Effector memory CD4-positive, alpha-beta T cell (primary cell): ENCODE measurements at regions not wholly inside any gene's neighbourhood (a gene's known extent, or its start where the extent isn't known, plus 50 kb on each side); places are given as distances from the start of the nearest gene placed in this dataset.

Source experiments
- DNase-seq, 3 donors: peaks; one replicate each; pipeline ENCODE4 v3.0.0-alpha.2; 2020
- H3K27ac ChIP-seq: 2 replicates; pipeline ENCODE4 v1.7.0; 2013; ENCODE audit warnings: mild to moderate bottlenecking, low read length, moderate library complexity; ENCODE audit not compliant: insufficient read depth, poor library complexity, severe bottlenecking
- H3K27me3 ChIP-seq: replicated peaks from 2 replicates; pipeline ENCODE4 v1.7.0; 2013; ENCODE audit warnings: mild to moderate bottlenecking, low read length; ENCODE audit not compliant: insufficient read depth, control insufficient read depth, poor library complexity, severe bottlenecking
- H3K36me3 ChIP-seq: 2 replicates; pipeline ENCODE4 v1.7.0; 2013; ENCODE audit warnings: mild to moderate bottlenecking, low read length, moderate library complexity; ENCODE audit not compliant: control insufficient read depth, insufficient read depth
- H3K4me1 ChIP-seq: 2 replicates; pipeline ENCODE4 v1.7.0; 2013; ENCODE audit warnings: low read length, mild to moderate bottlenecking; ENCODE audit not compliant: control insufficient read depth, insufficient read depth, poor library complexity, severe bottlenecking
- H3K4me3 ChIP-seq: 2 replicates; pipeline ENCODE4 v1.7.0; 2013; ENCODE audit warnings: low read length, low read depth, mild to moderate bottlenecking; ENCODE audit not compliant: insufficient read depth, poor library complexity, severe bottlenecking
- H3K9me3 ChIP-seq: 2 replicates; pipeline ENCODE4 v1.7.0; 2013; ENCODE audit warnings: mild to moderate bottlenecking, low read length, moderate library complexity; ENCODE audit not compliant: control insufficient read depth

DNA sequence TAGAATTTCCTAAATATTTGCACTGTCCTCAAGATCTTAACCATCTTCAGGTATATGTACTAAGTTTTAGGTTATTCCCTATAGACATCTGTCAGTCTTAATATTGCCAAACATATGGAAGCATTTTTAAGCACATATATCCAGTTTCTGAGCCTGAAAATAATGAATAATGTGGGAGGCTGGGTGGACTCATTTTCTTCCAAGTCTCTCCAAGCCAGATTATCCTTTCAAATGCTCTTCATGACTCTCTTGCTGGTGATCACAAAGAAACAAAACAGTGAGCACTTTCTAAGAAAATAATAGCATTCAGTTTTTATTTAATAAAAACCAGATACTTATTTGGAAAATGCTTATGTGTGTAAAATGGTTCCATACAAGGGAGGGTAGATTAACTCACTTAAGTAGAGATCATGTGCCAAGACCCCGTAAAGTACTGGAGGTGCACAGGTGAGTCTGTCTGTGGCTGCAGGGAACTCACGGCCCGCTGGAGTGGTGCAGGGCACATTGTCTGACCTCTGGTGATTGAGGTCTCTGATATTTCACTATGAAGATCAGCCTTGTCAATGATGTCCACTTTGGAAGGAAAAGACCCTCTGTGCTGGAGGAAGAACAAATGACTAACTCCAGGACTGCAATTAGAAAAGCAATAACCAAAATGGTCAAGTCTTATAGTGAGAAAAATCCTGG, 161.6 kb downstream of the TMEM18 start:
- H3K36me3 ChIP-seq = no peaks in the 10 kb centered on the region
- H3K27me3 ChIP-seq = no peaks in the 10 kb centered on the region
- H3K4me1 ChIP-seq = no peaks in the 10 kb centered on the region
- no peak for DNase-seq
- no peak overlapping the region for H3K27ac ChIP-seq
- no peak overlapping the region for H3K4me3 ChIP-seq
- H3K9me3 ChIP-seq = no peaks in the 10 kb centered on the region

DNA sequence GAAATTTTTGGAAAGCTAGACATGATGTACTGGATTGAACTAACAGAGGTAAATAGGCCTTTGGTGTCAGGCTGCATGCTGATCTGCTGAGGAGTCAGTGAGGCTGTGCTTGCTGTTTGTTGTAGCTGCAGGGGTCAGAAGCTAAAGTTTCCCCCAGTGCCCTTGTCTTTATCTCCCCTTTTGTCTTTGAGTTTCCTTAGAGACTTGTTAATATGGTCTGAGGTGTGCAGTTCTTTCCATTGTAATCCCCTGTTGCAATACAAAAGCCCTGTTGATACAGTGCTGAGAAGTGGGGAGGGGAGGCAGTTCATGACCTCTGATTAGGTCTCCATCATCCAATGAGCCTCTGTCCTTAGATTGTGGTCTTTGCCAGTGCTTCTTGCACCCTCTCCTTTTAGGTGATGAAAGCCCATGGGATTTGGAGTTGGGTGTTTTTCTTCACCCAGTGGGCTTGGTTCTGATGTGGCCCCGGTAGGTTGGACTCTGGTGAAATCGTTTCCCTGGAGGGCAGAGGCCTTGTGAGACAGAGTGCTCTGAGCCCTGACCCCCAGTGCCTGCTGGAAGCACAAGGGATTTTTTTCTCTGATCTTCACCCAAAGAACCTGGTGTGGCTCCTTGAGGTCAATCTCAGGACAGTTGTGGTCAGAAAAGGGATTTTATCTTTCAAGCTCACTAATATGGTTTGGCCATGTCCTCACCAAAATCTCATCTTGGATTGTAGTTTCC, 163.1 kb downstream of the TMEM18 start:
- Histone ChIP-seq H3K4me3 (no peak overlapping the region), H3K9me3 (no peaks in the 10 kb centered on the region), H3K36me3 (no peaks in the 10 kb centered on the region), H3K27me3 (no peaks in the 10 kb centered on the region), H3K4me1 (no peaks in the 10 kb centered on the region), H3K27ac (no peak overlapping the region)
- no peak for DNase-seq

DNA sequence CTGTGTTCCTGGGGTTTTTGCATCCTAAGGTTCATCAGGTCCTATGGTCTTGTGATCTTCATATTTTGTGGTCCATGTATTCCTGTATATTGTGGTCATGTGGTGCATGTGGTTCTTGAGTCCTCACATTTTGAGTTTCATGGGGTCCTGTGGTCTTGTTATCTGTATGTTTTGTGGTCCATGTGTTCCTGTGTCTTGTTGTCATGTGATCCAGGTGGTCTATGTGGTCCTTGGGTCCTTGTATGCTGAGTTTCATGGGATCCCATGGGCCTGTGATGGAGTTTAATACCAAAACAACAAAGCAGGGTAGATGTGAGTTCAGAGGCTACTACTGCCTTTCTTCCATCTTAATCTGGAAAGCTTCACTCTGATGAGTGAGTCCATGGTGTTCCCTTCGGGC, 166.4 kb downstream of the TMEM18 start:
- H3K36me3 ChIP-seq = no peaks in the 10 kb centered on the region
- H3K9me3 ChIP-seq = no peaks in the 10 kb centered on the region
- no peaks in the 10 kb centered on the region for H3K4me1 ChIP-seq
- H3K27me3 ChIP-seq = no peaks in the 10 kb centered on the region
- H3K4me3 ChIP-seq = no peak overlapping the region
- H3K27ac ChIP-seq = no peak overlapping the region
- no peak for DNase-seq

DNA sequence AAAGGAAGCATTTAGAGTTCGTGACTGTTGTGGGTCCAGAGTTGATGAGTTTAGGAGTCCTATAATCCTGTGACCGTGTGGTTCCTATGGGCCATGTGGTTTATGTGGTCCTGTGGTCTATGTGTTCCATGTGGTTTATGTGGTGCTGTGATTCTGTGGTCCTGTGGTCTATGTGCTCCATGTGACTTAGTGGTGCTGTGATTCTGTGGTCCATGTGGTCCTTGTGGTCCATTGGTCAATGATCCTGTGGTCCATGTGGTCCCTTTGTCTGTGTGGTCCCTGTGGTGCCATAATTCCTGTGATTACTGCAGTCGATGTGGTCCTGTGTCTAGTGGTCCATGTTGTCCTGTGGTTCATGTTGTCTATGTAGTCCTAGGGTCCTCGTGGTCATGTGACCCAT, 167.3 kb downstream of the TMEM18 start:
- Histone ChIP-seq H3K36me3 (no peaks in the 10 kb centered on the region), H3K27me3 (no peaks in the 10 kb centered on the region), H3K4me1 (no peaks in the 10 kb centered on the region)

DNA sequence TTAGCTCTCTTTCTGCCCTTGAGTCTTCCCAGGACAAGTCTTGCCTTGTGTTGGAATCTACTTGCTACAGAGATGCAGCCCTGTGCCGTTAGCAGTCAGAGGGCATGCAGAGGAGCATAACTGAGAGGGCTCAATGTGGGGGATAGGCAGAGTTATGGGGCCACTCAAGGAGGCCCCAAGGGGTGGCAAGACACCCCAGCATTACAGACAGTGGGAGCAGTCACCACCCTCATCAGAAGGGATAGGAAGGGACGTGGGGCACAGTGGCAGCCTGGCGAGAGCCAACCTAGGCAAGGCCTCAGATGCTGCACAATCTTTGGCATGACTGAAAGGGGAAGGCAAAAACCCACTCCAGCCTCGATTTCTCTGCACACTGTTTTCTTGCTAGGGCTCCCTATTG, 169.1 kb downstream of the TMEM18 start:
- Histone ChIP-seq H3K4me3 (no peak overlapping the region), H3K27me3 (no peaks in the 10 kb centered on the region), H3K4me1 (no peaks in the 10 kb centered on the region), H3K9me3 (no peaks in the 10 kb centered on the region), H3K36me3 (no peaks in the 10 kb centered on the region), H3K27ac (no peak overlapping the region)
- DNase-seq = no peak

More for the DNA sequence above, 167.3 kb downstream of the TMEM18 start:
- Histone ChIP-seq H3K4me3 (no peak overlapping the region), H3K9me3 (no peaks in the 10 kb centered on the region), H3K27ac (no peak overlapping the region)
- DNase-seq = no peak

GRCh38 chr2:506866-507265, 170.3 kb downstream of the TMEM18 start:
- DNase-seq = no peak
- no peaks in the 10 kb centered on the region for H3K4me1 ChIP-seq
- no peak overlapping the region for H3K4me3 ChIP-seq
- no peaks in the 10 kb centered on the region for H3K27me3 ChIP-seq
- H3K9me3 ChIP-seq = no peaks in the 10 kb centered on the region
- no peak overlapping the region for H3K27ac ChIP-seq
- H3K36me3 ChIP-seq = no peaks in the 10 kb centered on the region

DNA sequence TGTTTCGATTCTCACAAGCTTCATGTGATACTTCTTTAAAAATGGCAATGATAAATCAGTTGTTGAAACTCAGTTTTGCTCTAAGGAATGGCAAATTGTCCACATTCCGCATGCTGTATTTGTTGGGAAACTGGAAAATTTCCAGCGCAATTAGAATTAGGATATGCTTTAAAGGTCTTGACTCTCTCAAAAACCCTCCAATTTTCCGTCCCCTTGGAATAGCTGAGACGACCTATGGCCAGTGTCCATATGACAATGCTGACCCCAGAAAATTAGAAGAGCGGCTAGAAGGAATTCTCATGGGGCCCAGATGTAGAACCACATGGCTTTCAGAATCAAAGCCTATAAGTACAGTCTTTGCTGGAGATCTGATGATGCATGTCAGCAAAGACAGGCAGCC, 170.8 kb downstream of the TMEM18 start:
- no peak overlapping the region for H3K4me3 ChIP-seq
- no peak overlapping the region for H3K27ac ChIP-seq
- no peak for DNase-seq
- H3K27me3 ChIP-seq = no peaks in the 10 kb centered on the region
- no peaks in the 10 kb centered on the region for H3K9me3 ChIP-seq
- H3K4me1 ChIP-seq = no peaks in the 10 kb centered on the region
- no peaks in the 10 kb centered on the region for H3K36me3 ChIP-seq

DNA sequence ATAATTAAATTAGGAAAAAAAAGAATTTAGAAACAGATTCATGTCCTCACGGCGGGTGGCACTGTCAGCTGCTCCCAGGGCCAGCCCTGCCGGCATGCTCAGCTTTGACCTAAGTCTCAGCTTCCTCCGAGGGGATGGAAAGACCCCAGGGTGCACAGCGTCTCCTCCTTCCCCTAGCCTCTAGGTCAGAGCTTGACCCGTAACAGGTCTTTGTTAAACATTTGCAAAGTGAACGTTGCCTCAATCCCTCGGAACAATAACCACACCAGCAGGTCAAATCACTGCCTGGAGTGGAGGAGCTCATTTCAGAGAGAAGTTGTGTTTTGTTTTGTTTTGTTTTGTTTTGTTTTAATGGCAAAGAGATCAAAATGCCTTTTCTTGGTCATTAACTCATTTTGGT, 171.3 kb downstream of the TMEM18 start:
- DNase-seq = no peak
- no peak overlapping the region for H3K4me3 ChIP-seq

GRCh38 chr2:503288-503999, 173.8 kb downstream of the TMEM18 start:
- H3K36me3 ChIP-seq = no peaks in the 10 kb centered on the region
- H3K4me3 ChIP-seq = no peak overlapping the region
- DNase-seq = no peak
- no peaks in the 10 kb centered on the region for H3K4me1 ChIP-seq
- H3K27me3 ChIP-seq = no peaks in the 10 kb centered on the region
- no peak overlapping the region for H3K27ac ChIP-seq
- no peaks in the 10 kb centered on the region for H3K9me3 ChIP-seq

More for the DNA sequence above, 171.3 kb downstream of the TMEM18 start:
- Histone ChIP-seq H3K4me1 (no peaks in the 10 kb centered on the region), H3K9me3 (no peaks in the 10 kb centered on the region), H3K36me3 (no peaks in the 10 kb centered on the region), H3K27ac (no peak overlapping the region), H3K27me3 (no peaks in the 10 kb centered on the region)

DNA sequence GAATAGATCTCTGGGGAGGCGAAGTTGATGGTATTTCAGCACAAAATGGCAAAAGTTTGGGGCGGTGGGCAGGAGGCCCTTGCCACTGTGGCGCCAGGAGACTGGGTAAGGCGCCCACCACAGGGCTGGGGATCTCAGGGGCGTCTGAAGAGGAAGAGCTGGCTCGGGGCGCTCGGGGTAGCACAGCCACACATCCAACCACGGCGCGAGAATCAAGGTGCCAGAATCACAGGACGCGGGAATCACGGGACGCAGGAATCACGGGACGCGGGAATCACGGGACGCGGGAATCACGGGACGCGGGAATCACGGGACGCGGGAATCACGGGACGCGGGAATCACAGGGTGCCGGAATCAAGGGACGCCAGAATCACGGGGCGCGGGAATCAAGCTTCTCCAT, 174.4 kb downstream of the TMEM18 start:
- no peaks in the 10 kb centered on the region for H3K27me3 ChIP-seq
- no peaks in the 10 kb centered on the region for H3K9me3 ChIP-seq
- H3K27ac ChIP-seq = no peak overlapping the region
- DNase-seq = no peak
- H3K36me3 ChIP-seq = no peaks in the 10 kb centered on the region
- H3K4me1 ChIP-seq = no peaks in the 10 kb centered on the region
- no peak overlapping the region for H3K4me3 ChIP-seq
